GM21381 (cell line): ENCODE measurements at regions not wholly inside any gene's neighbourhood (a gene's known extent, or its start where the extent isn't known, plus 50 kb on each side); places are given as distances from the start of the nearest gene placed in this dataset.

Experiments
- ATAC-seq: cut with Tn5 transposase; IDR thresholded peaks from one replicate; pipeline ENCODE4 v1.9.1; 2021; ENCODE audit warnings: mild to moderate bottlenecking, moderate library complexity; ENCODE audit not compliant: unreplicated experiment

- ATAC-seq: no peak
Observed at GRCh38 chr18:78031589-78031988, 781.9 kb downstream of the GALR1 start.

GRCh38 chr18:78031991-78032390 is 782.3 kb downstream of the GALR1 start:
- no peak for ATAC-seq

- ATAC-seq: no peak
Observed at GRCh38 chr18:78032574-78032973, 782.9 kb downstream of the GALR1 start.

DNA sequence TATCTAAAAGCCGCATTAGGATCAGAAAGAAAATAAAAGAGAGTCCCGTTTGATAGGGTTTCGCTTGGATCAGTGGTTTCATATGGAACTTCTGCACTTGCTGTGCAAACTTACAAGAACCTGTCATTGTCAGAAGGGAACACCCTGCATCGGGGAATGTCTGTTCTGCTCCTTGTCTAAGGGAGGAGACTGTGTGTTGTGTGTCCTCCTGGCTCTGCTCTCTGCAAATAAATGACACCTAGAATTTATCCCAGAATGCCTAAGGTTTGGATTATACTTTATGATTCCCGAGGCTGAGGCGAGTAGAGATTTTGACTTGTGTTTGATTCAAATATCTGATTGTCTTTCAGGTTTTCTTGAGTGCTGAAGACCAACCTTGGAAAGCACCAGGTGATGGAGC is 785.1 kb downstream of the GALR1 start:
- ATAC-seq: no peak

DNA sequence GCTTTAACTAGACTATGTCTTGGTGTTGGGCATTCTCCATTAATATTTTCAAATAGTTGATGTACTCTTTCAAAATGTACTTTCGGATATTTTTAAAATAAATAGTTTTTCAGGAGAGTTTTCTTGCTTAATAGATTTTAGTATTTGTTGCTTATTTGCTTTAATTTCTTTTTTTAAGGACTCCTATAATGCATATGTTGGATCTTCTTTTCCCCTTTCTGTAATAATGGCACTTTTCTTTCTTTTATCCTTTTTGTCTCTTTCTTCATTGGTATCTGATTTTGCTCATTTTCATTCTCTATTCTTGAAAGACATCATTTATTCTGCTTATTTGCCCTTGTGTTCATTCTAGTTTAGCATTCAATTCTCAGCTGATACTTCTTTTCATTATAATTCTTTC is 791.6 kb downstream of the GALR1 start:
- ATAC-seq: no peak

- no peak for ATAC-seq
Observed at GRCh38 chr18:78046631-78047030, 797.0 kb downstream of the GALR1 start.

- ATAC-seq: no peak
Observed at GRCh38 chr18:78049281-78049680, 799.6 kb downstream of the GALR1 start.

GRCh38 chr18:78054801-78055200 is 805.2 kb downstream of the GALR1 start:
- ATAC-seq: no peak

DNA sequence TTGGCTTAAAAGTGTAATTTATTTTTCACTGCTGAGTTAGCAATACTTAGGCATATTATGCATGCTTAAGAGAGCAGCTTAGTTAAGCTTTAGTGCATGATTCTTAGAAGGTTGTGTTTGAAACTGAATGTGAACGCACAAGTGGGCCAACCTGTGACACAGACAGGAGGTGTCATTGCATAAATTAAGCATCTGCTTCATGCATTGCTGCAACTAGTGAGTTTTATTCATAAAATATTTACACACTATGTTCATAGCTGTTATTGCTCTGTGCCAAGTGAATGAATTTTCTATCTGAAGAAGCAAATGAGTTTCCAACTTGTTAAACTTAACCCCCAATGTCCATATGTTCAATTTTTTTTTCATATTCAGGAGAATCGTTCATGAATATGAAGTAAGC is 806.4 kb downstream of the GALR1 start:
- ATAC-seq: no peak

DNA sequence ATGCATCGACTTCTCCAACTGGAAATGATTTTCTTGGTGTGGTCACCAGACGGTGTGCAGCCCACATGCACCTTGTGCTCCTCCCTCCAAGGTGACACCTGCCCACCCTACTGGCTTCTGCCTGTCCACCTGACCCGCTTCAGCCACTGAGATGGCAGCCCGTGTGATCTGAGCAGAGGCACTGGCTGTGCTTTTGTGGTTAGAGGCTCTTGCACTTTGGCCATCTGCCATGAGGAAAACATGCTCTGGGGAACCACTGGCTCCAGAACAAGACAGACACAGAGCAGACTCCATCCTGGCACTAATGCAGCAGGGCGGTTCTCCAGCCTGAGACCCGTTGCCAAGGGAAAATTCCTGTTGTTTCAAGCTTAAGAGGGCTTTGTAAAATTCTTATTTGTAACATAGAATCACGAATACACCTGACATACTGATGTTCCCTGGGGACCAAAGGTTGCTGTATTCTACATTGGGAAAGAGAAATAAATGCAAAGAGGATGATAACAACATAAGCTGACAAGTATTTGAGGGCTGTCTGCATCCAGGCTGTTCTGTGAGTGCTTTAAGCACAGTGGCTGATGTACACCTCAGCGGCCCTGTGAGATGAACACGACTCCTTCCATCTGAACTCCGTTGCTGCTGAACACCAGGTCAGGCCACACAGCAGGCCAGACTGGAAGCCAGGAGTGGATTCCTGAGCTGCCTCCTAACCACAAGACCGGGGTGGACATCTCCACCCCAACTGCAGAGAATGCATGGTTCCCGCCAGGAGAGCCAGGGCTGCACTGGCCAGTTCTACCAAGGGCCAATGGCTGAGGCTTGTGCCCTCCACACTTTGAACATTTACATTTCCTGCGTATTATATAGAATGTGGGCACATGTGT is 820.4 kb downstream of the GALR1 start:
- no peak for ATAC-seq

DNA sequence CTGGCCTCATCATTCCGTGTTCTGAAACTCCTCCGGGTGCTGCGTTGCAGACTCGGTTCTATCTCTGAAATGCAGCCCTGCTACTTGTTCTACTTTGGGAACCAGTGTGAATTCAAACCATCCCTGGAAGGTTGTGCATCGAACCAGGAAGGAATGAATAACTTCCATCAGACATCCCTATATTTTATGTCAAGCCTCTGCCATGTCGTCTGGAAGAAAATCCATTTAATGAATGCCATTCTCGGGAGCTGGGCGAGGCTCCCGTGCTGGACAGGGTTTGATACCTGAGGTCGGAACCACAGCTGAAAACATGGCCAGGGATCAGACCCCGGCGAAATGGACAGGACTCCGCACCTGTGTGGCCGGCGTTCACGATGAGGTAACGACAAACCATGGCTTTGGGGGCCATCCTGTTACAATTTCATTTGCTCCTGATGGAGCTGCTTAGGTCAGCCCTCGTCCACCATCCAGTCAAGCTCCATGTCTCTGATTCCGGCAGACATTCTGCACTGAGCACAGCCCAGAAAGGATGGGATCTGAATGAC is 821.6 kb downstream of the GALR1 start:
- no peak for ATAC-seq

DNA sequence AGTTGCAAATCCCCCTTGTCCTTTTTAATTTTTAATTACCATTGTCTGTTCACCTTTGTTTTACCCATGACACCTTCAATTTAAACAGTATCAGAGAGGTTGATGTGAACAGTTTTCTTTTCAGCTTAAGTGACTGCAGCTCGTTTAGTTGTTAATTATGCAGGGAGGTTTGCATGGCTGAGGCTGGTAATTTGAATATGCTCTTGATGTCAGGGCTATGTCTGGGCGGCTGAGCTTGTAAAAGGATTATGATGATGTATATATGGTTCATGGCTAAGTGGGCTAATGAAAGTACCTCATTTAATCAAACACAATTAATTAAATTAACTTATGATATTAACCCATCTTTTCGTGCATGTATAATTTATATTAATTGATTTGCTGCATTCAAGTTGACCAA is 822.1 kb downstream of the GALR1 start:
- ATAC-seq: no peak

GRCh38 chr18:78072375-78072774 is 822.7 kb downstream of the GALR1 start:
- ATAC-seq: no peak

GRCh38 chr18:78073275-78073674 is 823.6 kb downstream of the GALR1 start:
- no peak for ATAC-seq

GRCh38 chr18:78074400-78075020 is 824.9 kb downstream of the GALR1 start:
- ATAC-seq: no peak

DNA sequence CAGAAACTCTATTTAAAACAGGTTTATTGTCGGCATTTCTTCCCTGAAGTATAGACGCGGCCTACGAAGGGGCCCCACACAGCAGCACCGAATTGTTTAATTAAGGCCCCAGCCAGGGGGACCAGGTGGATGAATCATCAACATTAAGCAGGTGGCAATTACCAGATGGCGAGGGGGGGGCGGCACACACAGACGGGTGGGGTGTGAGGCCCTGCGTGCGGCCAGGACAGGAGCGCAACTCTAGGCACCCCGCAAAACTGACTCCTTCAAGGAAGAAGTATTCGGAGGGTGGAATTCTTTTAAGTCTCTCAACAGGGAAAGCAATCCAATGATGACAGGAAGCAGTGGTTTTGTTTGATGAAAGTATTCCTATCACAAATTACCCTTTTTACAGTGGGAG is 830.4 kb downstream of the GALR1 start:
- ATAC-seq: no peak

- ATAC-seq: no peak
Observed at GRCh38 chr18:78080761-78081160, 831.1 kb downstream of the GALR1 start.

- ATAC-seq: no peak
Observed at GRCh38 chr18:78082816-78083215, 833.2 kb downstream of the GALR1 start.

GRCh38 chr18:78085241-78086185 is 835.9 kb downstream of the GALR1 start:
- ATAC-seq: no peak

DNA sequence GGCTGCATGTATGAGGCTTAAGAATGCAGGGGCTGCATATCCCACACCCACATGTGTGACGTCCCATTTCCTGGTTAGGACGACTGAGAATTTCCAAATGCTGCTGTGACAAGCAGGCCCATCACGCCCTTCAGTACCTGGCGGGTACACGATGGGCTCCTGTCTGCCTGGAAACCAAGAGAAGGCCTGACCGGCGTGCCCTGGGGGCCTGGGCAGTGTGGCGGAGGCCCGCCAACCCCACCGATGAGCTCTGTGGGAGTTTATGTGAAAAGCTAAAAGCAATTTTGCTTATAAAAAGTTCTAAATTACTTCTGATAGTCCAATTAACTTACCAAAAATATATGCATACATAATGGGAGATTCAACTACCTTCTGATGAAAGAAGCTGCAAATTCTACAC is 837.3 kb downstream of the GALR1 start:
- no peak for ATAC-seq

DNA sequence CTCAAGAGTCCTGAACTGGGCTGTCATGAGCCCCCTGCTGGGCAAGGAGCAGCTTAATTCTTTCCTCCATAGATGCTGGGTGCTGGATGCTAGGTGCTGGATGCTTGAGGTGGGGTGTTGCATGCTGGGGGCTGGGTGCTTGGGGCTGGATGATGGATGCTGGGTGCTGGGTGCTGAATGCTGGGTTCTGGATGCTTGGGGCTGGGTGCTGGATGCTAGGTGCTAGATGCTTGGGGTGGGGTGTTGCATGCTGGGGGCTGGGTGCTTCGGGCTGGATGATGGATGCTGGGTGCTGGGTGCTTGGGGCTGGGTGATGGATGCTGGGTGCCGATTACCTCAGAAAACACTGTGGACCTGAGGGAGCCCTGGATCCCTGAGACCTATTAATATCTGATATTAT is 837.7 kb downstream of the GALR1 start:
- ATAC-seq: no peak
